ENCODE measurements at regions not wholly inside any gene's neighbourhood (a gene's known extent, or its start where the extent isn't known, plus 50 kb on each side); places are given as distances from the start of the nearest gene placed in this dataset.

DNA sequence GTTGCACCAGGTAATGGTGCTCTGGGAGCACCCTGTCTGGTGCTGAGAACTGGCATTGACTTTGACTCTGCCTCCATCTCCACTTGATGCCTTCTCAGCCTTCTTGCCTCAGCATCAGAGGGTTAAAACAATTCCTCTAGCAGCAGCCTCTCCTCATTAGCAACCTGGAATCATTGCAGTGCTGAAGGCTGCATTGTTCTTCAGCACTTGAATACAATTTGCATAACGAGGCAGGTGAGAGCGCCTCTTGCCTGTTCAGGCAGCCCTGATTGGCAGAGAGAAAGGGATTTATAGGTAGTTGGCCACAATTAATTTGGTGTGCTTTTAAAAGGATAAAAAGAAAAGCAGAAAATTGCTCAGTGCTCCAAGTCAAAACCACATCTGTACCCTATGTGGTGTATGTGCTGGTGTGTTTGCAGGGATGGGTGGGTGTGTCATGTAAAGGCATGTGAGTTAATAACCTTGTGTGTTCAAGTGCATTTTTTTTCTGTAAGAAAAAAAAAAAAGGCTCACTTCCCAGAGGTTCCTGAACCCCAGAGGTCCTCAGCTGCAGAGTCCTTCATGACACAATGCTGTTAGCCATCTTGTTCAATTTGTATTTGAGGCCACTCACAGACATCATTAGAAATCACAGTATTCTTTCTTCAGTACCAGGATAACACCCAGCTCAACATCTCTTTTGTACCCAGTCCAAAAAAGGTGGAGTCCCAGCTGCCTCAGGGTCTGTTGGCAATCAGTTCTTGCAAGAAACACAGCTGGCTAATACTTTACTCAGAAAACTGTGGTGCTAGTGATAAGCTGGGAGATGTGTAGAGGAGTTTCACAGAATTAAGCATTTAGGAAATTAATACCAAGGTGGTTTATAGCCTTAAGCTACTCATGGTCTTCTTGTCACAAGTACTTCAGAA, 385.6 kb downstream of the GRIN2B start:
- DNase-seq (ENCODE audit: low spot score) = no peak

DNA sequence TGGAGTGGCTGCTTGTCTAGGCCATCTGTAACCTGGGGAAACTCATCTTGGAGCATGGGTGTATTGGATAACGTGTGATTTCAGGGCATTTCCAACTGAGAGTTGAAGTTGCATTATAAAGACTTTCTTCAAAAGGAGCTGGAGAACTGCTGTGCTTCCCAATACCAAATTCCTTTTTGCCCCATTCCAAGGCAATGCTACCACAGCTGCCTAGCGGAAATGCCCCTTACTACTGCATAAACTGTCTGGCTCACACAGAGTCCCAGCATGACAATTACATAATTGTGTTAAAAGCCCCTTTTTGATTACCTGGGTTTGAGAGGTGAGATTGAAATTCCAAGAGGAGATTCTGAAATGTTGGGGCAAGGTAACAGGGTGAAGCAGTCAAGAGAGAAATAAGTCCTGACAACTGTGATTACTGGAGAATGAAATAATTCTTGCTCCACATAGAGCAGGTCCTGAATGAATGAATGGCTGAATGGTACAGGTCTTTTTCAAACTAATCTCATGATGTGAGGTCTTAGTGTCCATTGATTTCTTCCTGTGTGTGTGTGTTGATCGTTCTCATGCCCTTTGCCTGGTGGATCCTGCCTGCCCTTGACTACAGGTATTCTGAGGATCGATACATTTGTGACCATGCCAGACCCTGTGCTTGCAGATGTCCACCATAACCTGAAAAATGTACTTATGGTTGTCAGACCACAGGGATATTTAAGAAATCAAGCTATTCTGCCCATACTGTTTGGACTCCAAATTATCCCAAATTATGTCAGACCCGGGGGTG, 386.5 kb downstream of the GRIN2B start:
- no peak for DNase-seq (ENCODE audit: low spot score)

DNA sequence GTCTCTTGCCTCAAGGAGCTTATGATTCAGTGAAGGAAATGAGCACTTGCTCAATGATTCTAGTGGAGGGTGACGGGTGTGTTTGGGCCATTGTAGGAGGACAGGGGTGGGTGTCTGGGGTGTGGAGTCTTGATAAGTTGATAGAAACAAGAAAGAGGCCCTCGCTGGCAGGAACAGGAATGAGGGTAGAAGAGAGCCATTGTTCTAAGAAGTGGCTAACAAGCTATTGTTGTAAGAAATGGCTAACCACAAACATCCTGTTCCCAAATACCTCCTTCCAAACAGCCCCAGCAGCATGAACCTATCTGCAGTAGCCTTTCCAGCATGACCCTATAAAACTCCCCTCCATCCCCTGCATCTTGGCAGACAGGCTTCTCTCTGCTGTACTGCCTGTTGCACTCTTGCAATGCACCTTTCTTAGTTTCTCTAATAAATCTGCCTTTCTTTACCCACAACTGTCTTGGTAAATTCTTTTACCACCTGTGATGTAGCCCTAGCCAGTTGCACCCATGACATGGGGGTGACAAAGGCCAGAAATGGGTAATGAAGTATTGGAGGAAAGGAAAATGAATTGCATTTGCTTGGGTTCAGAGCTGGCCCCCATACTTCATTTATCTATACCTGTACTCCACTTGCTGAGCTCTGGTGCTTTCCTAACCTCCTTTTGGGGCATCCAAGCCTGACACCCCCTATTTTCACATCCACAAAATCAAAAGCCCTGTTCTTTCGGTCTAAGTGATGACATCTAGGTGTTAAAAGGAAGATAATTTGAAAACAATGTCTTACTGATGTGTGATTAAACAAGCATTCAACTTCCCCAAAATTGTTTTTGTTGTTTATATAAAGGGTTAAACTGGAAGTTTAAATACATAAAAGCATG, 389.1 kb downstream of the GRIN2B start:
- DNase-seq (ENCODE audit: low spot score) = no peak

DNA sequence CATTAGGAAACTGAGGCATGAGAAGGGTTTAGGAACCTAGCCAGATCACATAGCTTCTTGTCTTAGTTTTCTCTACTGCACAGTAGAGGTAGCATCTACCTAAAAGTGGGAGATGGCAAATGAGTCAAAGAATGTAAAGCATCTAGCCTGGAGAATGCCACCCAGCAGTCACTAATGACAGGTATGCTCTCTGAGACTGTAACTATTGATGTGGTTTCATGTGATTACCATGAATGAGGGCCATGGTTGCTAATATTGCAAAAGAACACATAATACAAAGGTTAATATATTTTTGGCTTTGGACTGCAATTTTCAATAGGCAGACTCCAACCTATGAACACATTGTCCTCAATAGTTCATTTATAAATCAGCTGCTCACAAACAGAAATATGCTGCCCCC, 389.9 kb downstream of the GRIN2B start:
- DNase-seq (ENCODE audit: low spot score) = no peak

DNA sequence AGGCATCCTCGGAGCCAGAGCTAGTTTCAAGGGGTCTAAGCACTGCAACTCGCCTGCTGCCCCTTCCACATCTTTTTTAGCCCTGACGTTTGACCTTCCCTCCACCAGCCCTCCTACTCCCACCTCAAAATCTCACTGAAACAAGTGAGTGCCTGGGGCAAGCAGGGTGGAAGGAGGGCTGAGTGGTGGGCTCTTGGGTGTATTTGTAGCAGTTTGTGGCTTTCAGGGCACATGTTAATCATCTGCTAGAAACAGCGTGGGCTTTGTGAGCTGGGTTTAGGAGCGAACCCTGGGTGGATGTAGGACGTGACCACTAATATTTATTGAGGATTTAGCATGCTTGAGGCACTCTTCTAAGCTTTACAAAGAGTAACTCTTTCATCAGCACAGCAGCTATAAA, 390.3 kb downstream of the GRIN2B start:
- DNase-seq (ENCODE audit: low spot score) = no peak

DNA sequence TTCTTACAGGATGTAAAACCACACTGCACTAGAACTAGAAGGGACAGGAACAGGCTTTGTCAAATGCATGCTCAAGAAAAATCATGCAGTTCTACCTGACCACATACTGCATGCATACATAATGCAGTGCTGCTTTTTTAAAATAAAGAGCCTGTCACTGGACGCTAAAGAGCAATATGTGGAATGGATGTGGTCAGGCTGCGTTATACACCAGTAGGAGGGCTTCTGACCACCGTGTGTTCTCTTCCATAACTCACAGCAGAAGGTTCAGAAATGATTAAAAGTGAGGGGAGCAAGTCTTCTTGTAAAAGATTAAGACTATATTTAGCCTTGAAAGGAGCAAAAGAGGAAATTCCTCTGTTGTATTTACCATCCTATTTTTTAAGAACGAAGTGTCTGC, 392.0 kb downstream of the EMP1 start:
- DNase-seq (ENCODE audit: low spot score) = no peak

DNA sequence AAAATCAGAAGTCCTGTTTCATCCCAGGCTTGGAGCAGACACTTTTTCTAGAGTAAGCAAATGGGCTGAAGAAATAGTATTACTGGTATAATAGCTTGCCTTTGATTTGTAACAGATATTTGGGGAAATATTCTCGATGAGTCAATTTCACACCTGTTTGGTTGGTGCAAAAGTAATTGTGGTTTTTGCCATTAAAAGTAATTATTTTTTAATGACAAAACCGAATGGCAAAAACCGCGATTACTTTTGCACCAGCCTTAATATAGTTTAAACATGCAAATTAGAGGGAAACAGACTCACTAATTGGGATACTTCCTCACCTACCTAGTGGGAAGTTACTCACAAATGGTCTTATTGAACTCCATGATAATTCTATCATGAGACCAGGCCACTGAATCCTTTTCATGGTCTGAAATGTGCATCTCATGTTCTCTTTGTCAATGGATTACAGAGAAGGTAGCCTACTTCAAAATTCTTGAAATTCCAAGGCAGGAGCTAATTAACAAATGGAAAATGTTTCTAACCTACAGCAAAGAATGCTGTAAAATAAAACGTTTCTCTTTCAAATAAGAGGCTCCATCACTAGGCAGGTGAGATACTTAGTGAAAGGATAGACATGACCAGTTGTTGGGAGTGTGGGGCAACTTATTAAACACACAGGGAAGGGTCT, 391.3 kb downstream of the EMP1 start:
- DNase-seq (ENCODE audit: low spot score) = no peak

DNA sequence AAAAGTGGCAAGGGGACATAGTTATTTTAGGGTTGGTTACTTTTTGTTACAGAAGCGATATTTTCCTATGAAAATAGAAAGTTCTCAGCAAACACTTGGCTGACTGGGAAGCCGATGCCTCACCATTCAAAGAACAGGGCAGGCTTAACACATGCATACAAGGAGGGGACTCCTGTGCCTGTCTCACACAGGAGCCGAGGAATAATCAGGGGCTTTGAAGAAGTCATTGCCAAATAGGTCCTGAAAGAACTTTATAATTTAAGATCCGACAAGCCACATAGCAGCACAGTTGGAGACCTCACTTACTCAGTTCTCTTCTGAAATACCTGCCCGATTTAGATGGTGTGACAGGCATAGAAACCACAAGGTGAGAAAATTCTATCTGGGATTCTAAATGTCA, 389.8 kb downstream of the EMP1 start:
- DNase-seq (ENCODE audit: low spot score) = no peak

DNA sequence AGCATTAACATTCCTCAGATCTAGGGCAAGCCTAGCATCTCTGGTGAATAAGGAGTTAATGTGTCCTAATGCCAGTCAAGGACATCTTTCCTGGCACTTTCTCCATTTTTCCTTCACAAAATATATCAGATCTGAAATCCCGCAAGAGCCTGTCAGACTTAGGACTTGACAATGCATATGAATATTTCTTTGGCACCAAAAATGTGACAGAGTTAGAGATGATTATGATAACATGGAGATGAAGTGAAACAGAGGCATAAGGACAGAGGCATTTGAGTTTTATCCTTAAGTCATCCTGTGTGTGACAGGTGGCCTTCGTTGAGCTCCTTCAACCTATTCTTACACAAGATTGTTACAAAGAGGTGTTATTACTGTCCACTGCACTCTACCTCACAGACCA, 388.0 kb downstream of the EMP1 start:
- no peak for DNase-seq (ENCODE audit: low spot score)

DNA sequence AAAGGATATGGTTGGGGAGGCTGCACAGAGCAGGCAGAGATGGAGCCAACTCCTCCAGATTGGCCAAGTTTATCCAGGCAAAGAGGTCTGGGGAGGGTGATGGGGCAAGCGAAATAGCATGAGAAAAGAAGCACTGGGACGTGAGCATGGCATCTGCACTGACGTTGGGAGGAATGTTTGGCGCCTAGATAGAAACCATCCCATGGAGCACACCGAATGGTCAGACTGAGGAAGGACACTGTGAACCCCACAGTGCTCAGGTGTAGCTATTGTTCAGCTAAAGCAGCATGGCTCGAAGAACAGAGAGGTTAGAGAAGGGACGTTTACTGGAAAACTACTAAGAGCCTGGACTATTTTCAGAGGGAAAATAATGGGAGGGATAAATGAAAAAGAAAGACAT, 387.1 kb downstream of the EMP1 start:
- DNase-seq (ENCODE audit: low spot score) = no peak

DNA sequence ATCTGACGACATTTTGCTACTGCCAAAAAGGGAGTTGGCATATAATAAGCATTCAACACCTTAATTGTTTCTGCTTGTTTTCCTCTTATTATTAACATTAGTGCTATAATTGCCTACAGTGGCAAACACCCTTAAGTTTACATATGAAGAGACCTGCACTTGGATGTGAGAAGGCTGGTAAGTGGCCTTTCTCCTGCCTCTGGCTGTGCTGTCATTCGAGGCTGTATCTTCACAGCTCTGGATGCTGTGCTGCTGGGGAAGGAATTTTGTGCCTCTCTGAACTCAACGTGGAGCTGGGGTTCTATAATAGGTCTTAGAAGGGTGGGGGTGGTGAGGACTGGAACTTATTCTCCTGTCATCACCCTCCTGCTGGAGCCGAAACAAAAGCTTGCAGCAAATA, 385.9 kb downstream of the EMP1 start:
- DNase-seq (ENCODE audit: low spot score) = no peak

DNA sequence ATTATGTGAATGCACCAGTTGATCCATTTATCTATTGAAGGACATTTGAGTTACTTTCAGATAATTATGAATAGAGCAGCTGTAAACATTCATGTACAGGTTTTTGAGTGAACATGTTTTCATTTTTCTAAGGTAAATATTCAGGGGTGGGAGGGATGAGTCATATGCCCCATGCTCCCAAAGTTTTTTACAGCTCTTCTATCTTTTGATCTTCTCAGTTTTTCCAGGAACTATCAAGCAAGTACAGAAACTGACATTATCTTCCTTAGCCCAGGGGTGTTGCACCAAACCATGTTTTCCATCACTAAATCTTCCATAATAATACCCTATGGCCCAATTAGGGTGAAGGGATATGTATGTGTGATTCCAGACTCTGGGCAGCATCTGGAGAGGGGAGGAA, 384.5 kb downstream of the EMP1 start:
- no peak for DNase-seq (ENCODE audit: low spot score)

DNA sequence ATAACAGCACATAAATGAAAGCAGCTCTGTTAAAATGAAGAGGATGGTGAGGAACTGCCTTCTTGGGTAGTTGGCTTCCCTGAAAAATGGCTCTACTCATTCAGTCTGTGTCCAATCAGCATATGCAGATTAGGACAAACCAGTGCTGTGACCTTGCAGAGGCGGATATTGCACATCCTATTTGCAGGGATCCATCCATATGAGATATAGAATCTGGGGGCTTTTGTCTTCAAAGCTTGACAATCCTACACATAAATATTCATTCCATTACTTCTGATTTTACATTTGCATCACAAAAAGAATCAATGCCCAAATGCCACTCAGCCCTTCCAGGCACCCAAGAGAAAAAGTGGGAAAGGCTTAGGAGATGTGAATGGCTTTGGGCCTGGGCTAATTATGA, 383.7 kb downstream of the EMP1 start:
- no peak for DNase-seq (ENCODE audit: low spot score)

DNA sequence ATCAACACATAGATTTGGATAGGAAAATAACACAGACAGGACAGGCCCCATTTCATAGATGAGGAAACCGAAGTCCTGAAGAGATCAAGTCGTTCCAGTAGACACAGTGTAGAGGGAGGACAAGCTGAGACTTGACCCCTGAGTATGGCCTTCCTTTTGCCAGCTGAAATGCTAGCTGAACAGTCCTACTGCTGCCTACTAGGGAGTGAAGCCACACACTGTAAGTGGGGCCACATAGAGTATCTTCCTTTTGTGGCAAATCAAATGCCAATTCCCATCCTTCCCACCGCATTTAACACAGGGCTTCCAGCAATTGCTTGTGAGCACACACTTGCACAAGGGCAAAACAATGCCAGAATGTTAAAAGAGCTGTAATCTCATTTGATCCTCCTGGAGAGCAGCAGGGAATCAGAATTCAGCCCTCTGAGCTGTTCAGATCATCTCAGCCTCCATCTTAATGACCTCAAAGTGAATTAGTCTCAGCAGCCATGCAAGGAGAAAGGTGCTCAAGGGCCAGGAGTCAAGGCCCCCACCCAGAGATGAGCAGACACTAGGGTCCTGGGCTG, 380.5 kb downstream of the EMP1 start:
- DNase-seq (ENCODE audit: low spot score) = no peak

DNA sequence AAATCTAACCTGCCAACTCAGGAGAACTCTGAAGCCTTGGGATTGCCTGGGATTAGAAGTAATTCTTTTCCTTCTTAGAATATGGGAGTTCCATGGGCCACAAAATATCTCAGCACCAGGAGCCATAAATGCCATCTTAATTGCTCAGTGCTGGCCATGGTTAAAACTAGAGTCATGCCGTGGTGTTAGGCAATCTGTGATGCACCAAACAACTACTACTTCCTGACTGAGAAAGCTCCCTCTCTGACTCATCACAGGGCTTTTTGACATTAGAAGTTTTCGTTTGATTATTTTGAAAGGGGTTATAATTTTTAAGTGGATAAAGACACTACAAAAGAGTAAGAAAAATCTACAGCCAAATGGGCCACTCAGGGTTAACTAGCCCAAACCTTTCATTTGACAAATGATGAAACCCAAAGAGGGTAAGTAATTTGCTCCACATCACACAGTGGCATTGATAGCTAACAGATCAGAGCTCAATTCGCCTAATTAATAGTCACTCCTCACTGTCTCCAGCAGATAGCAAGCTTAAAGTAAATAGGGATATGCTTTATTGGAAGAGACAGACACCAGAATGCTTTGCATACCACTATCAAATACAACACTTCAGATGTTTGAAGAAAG, 377.3 kb downstream of the EMP1 start:
- DNase-seq (ENCODE audit: low spot score) = no peak

DNA sequence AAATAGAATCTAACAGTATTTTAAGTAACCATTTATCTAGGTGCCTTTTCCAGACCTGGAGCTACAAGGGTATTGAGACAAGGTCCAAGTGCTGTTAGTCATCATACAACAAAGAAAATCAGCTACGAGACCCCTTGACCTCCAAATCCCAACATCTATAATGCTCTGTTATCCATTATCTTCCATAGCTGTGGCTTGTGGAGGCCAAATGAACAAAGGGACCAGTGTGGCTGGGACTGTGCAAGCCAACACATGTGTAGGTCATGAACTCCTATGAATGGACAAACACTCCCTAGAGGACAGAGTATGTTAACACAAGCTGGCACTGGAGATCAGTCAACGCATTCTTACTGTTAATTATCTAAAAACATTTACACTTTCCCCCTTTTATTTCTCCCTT, 374.5 kb downstream of the EMP1 start:
- no peak for DNase-seq (ENCODE audit: low spot score)

DNA sequence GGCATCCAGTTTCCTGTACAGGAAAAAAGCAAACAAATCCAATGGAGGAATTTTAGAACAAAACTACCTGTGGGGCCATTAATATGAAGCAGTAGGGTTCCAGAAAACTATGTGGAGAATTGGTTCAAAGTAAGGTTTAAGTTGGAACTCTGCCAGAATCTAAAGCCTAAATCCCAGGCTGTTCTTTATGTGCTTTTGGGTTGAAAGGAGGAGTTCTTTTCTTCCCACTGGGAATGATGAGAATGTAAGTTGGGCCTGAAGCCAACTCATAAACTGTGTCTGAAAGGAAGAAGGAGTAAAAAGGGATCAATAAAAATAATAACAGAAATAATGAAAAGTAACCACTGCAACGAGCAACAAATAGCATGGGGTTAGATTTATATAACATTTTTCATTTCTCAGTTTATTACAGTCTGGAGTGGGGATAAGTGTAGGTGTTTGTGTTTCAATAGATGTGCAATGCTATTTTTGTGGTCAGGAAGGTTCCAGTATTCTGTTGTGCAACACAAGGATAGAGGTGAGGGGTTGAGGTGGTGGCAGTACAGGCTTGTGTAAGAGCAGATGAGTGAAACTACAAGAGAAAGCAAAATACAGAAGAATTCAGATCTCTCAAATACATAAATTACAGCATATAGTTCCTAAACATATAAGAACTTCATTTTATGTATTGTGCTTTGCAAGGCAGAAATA, 373.6 kb downstream of the EMP1 start:
- DNase-seq (ENCODE audit: low spot score) = no peak

DNA sequence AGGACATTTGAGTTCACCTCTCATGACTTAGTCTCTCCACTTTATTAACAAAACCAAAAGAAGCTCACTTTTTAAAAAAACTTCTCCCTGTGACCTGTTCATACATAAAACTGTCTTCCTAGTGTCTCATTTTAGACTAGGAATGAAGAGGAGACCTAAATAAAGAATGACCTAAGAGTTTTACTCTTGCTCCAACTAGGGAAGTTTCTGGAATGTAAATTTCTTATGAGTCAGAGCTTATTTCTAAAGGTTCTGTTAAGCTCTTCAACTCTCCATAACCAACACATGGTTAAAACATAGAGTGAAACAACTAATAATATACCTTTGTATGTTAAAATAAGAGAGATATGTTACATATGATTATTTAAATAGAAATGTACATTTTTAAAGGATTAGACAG, 369.8 kb downstream of the EMP1 start:
- DNase-seq (ENCODE audit: low spot score) = no peak

DNA sequence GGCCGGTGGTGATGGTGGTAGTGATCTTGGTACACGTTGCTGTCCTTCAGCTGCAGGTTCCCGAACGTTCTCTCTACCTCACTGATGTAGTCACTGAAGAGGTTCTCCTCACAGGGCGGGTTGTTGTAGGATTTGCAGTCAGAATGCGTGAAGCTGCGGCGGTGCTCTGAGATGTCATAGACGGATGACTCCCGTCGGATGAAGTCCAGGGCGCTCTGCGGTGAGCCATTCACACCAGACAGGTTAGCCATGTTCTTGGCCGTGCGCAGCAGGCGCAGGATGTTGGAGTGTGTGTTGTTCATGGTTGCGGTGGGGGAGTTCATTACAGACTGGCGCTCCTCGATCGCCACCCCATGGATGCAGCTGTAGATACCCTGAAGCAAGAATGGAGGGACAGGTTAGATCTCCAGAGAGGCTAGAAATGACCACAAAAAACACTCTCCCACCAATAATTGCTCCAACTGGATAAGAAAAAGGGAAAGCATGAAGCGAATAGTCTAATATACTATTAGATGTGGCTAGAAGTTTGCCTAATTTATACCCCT, 367.8 kb downstream of the EMP1 start:
- DNase-seq (ENCODE audit: low spot score) = no peak

DNA sequence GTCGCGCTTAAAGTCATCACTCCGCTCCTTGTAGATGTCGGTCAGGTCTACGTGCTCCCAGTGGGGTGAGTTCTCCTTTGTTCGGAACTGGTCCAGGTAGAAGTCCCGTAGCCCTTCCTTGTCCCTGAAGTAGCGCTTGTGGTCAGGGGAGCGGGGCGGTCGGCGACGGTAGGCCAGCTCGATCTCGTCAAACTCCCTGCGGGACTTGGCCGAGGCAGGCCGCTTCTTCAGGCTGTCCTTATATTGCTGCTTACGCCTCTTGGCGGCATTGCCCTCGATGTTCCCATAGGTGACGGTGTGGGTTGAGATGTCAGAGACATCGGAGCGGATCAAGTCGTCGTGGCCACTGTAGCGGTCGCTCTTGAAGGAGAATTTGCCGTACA, 367.2 kb downstream of the EMP1 start:
- no peak for DNase-seq (ENCODE audit: low spot score)
